GM21576 (cell line): ENCODE measurements at regions not wholly inside any gene's neighbourhood (a gene's known extent, or its start where the extent isn't known, plus 50 kb on each side); places are given as distances from the start of the nearest gene placed in this dataset.
"Not testable (repeated sequence)": the region's sequence is repeated elsewhere in the genome, so short reads cannot be mapped to it uniquely, and the experiment has no call there.

Experiments used
- ATAC-seq: cut with Tn5 transposase; IDR thresholded peaks from one replicate; pipeline ENCODE4 v1.9.1; 2021; ENCODE audit warnings: mild to moderate bottlenecking, moderate library complexity; ENCODE audit not compliant: unreplicated experiment

- ATAC-seq = no peak
Observed at GRCh38 chr12:38157933-38158401, 158.6 kb upstream of the ALG10B start.

GRCh38 chr12:38158428-38159091 is 158.0 kb upstream of the ALG10B start:
- ATAC-seq = no peak

GRCh38 chr12:38159092-38159551 is 157.5 kb upstream of the ALG10B start:
- ATAC-seq = no peak

- ATAC-seq = no peak
Observed at GRCh38 chr12:38159591-38160317, 156.8 kb upstream of the ALG10B start.

GRCh38 chr12:38160318-38161122 is 156.1 kb upstream of the ALG10B start:
- no peak for ATAC-seq

- no peak for ATAC-seq
Observed at GRCh38 chr12:38161123-38162000, 155.2 kb upstream of the ALG10B start.

- no peak for ATAC-seq
Observed at GRCh38 chr12:38162013-38162412, 154.6 kb upstream of the ALG10B start.

GRCh38 chr12:38162708-38163441 is 153.7 kb upstream of the ALG10B start:
- no peak for ATAC-seq

- no peak for ATAC-seq
Observed at GRCh38 chr12:38163442-38163801, 153.2 kb upstream of the ALG10B start.

- ATAC-seq = no peak
Observed at GRCh38 chr12:38166225-38166624, 150.3 kb upstream of the ALG10B start.

GRCh38 chr12:38175538-38175937 is 141.0 kb upstream of the ALG10B start:
- ATAC-seq = no peak

- not testable (repeated sequence) for ATAC-seq
Observed at GRCh38 chr12:38183617-38184016, 133.0 kb upstream of the ALG10B start.

- not testable (repeated sequence) for ATAC-seq
Observed at GRCh38 chr12:38197286-38197685, 119.3 kb upstream of the ALG10B start.

- ATAC-seq = no peak
Observed at GRCh38 chr12:38201461-38202276, 114.9 kb upstream of the ALG10B start.

- no peak for ATAC-seq
Observed at GRCh38 chr12:38204831-38205230, 111.7 kb upstream of the ALG10B start.

- no peak for ATAC-seq
Observed at GRCh38 chr12:38222011-38222410, 94.6 kb upstream of the ALG10B start.

- not testable (repeated sequence) for ATAC-seq
Observed at GRCh38 chr12:38238328-38238727, 78.2 kb upstream of the ALG10B start.

GRCh38 chr12:38253778-38254177 is 62.8 kb upstream of the ALG10B start:
- no peak for ATAC-seq

GRCh38 chr12:38258411-38258810 is 58.2 kb upstream of the ALG10B start:
- ATAC-seq = no peak
